HPDE6-E6E7 (cell line): ENCODE measurements at regions not wholly inside any gene's neighbourhood (a gene's known extent, or its start where the extent isn't known, plus 50 kb on each side); places are given as distances from the start of the nearest gene placed in this dataset.

Experiments used
- DNase-seq: peaks from one replicate; pipeline ENCODE4 v3.0.0; 2011; ENCODE audit warnings: missing footprints; ENCODE audit errors: extremely low spot score

DNA sequence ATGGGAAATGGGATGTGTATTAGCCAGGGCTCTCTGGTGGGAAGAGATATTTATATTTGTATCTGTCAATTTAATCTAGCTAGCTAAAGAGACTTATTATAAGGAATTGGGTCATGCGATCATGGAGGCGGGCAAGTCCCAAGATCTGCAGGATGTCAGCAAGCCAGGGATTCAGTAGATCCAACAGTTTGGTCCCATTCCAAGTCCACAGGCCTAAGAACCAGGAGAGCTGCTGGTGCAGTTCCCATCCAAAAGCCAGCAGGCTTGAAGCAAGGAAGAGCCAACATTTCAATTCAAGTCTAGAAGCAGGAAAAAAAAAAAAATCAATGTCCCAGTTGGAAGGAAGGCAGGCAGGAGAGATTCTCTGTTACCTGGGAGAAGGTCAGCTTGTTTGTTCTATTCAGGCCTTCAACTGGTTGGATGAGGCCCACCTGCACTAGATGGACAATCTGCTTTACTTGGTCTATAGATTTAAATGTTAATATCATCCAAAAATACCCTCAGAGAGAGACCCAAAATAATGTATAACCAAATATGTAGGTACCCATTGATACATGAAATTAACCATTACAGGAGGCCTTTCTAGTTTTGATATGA lies 60.7 kb upstream of the BCAT1 start:
- DNase-seq: no peak

DNA sequence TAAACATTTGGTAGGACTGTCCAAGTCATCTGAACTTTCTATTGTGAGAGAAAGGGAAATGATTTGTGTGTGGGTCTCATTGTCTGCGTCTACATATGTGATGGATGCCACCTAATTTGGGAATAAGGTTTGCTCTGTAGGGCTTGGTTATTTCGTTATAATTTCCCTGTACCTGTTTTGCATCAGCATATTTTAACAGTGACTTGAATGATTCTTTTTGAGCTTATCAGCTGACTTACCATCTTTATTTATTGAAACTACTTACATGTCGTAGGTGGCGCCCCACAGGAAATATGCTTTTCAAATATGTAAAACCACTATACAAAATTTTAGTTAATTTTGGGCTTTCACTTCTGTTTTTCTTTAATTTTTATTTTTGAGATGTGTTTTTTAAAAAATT lies 56.5 kb upstream of the BCAT1 start:
- no peak for DNase-seq

DNA sequence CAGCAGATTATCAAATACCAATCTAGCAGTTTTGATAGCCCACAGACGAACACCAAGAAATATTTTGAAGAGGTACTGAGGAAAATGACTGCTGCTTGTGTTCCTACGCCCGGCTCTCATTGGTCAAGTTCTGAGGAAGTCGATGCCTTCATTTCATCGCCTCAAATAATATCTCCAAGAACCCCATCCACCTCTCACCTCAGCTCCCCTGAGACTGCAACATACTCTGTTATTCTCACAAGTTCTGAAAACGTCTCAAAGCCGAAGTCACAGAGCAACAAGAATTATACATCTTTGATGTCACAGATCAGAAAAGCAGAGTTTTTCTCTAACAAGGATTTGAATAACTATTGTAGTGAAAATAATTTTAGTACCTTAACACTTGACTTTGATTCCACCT lies 55.5 kb upstream of the BCAT1 start:
- DNase-seq: no peak

DNA sequence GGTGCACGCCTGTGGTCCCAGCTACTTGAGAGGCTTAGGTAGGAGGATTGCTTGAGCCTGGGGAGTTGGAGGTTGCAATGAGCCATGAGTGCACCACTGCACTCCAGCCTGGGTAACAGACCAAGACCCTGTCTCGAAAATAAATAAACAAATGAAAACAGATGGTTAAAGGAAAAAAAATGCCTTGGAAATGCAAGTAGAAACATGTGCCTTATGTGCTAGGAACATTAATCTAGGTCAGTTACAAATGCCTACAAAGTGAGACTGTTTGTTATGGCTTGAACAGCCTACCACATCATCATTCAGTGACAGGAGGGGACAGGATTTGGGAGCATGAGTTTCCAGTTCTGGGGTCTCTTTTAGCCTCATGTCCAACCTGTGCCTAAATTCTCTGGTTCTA lies 52.4 kb upstream of the BCAT1 start:
- no peak for DNase-seq
